Naive thymus-derived CD4-positive, alpha-beta T cell (primary cell): ENCODE measurements at regions not wholly inside any gene's neighbourhood (a gene's known extent, or its start where the extent isn't known, plus 50 kb on each side); places are given as distances from the start of the nearest gene placed in this dataset.

Experiments used
- ATAC-seq: fragments of 150-1000 bp; cut with Tn5 transposase; 2 replicates; pipeline ENCODE4 v1.10.0; 2021; ENCODE audit warnings: mild to moderate bottlenecking, moderate library complexity
- CTCF ChIA-PET: fragments of 350-600 bp; sonication (Branson Sonifier 250); formaldehyde crosslinking; loops from one replicate; lab custom pipeline; 2021; ENCODE audit warnings: antibody characterized with exemption; lab: Charles Lee
- POLR2A ChIA-PET: fragments of 350-600 bp; sonication (Branson Sonifier 250); formaldehyde crosslinking; loops from one replicate; lab custom pipeline; 2021; ENCODE audit warnings: antibody characterized with exemption, inconsistent platforms; lab: Charles Lee
- DNase-seq, 9 donors: peaks; one replicate each; pipeline versions ENCODE4 v3.0.0 to v3.0.0-alpha.2; 2020 to 2022; ENCODE audit warnings: mixed read lengths in 1 of 9
- H3K27ac ChIP-seq: one replicate; pipeline ENCODE4 v1.7.0; 2013; ENCODE audit warnings: mild to moderate bottlenecking, low read depth, low read length, moderate library complexity
- H3K27me3 ChIP-seq, 2 donors: one replicate each; pipeline ENCODE4 v1.7.0; 2013; ENCODE audit warnings: low read length in 2 of 2, mild to moderate bottlenecking in 2 of 2, moderate library complexity in 2 of 2; ENCODE audit not compliant: control insufficient read depth in 2 of 2, insufficient read depth in 2 of 2
- H3K36me3 ChIP-seq, 3 experiments: 1 replicate in 2 of 3; 2 replicates in 1 of 3; pipeline ENCODE4 v1.7.0; 2013; ENCODE audit warnings: low read length in 3 of 3, mild to moderate bottlenecking in 3 of 3, moderate library complexity in 1 of 3; ENCODE audit not compliant: insufficient read depth in 3 of 3, control insufficient read depth in 2 of 3
- H3K4me1 ChIP-seq, 2 donors: one replicate each; pipeline ENCODE4 v1.7.0; 2013; ENCODE audit warnings: low read length in 2 of 2, mild to moderate bottlenecking in 2 of 2, moderate library complexity in 1 of 2; ENCODE audit not compliant: control insufficient read depth in 2 of 2, insufficient read depth in 2 of 2
- H3K4me3 ChIP-seq: 2 replicates; pipeline ENCODE4 v1.7.0; 2013; ENCODE audit warnings: mild to moderate bottlenecking, low read length
- H3K9me3 ChIP-seq, 3 experiments: 1 replicate in 2 of 3; 2 replicates in 1 of 3; pipeline ENCODE4 v1.7.0; 2013; ENCODE audit warnings: low read length in 3 of 3; ENCODE audit not compliant: control insufficient read depth in 2 of 3
- H3K27ac Mint-ChIP-seq, 9 donors: one replicate each; pipeline ENCODE4 v1.8.0; 2020 to 2022; ENCODE audit warnings: mixed read lengths in 9 of 9, mild to moderate bottlenecking in 8 of 9, moderate library complexity in 5 of 9, inconsistent platforms in 2 of 9
- H3K27me3 Mint-ChIP-seq, 5 donors: one replicate each; pipeline ENCODE4 v1.8.0; 2021 to 2022; ENCODE audit warnings: mixed read lengths in 5 of 5, mild to moderate bottlenecking in 1 of 5
- H3K36me3 Mint-ChIP-seq, 5 donors: one replicate each; pipeline ENCODE4 v1.8.0; 2020 to 2022; ENCODE audit warnings: mixed read lengths in 5 of 5, mild to moderate bottlenecking in 3 of 5, inconsistent platforms in 1 of 5
- H3K4me1 Mint-ChIP-seq, 7 donors: one replicate each; pipeline ENCODE4 v1.8.0; 2020 to 2022; ENCODE audit warnings: mixed read lengths in 7 of 7, mild to moderate bottlenecking in 3 of 7, inconsistent platforms in 1 of 7
- H3K4me3 Mint-ChIP-seq, 10 donors: one replicate each; pipeline ENCODE4 v1.8.0; 2020 to 2022; ENCODE audit warnings: mild to moderate bottlenecking in 10 of 10, mixed read lengths in 10 of 10, moderate library complexity in 6 of 10, inconsistent platforms in 2 of 10
- H3K9me3 Mint-ChIP-seq, 11 donors: one replicate each; pipeline ENCODE4 v1.8.0; 2020 to 2022; ENCODE audit warnings: mixed read lengths in 11 of 11, mild to moderate bottlenecking in 4 of 11, inconsistent platforms in 1 of 11, moderate library complexity in 1 of 11
- intact Hi-C, 2 donors: fragments of 100-400 bp; cut with micrococcal nuclease; formaldehyde crosslinking; loops; one replicate each; pipeline ENCODE4 v1.15.1; 2023

DNA sequence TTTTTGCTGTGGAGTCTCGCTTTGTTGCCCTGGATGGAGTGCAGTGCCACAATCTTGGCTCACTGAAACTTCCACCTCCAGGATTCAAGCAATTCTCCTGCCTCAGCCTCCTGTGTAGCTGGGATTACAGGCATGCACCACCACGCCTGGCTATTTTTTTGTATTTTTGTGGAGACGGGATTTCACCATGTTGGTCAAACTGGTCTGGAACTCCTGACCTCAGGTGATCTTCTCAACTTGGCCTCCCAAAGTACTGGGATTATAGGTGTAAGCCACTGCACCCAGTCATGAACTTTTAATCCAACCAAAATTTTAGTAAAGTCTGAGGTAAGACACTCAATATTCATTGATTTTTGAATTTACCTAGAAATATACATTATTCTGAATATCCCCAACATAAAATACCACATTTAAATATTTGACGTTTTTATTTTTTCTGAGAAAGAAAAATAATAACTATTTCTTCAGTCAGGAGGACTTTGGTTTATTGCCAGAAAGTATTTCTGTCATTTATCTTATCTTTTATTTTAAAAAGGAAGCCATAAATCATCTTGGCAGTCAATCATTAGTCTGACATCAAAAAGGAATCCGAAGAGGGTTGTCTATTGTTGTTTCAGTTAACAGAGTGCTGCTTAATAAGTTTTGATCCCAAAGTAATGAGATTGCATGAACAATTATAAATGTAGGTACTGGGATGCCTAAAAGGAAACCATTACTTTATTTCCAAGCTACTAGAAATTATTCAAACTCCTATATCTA, 102.2 kb upstream of the GRIA4 start:
- H3K4me3 ChIP-seq, result no peak overlapping the region
- Mint-ChIP-seq H3K27ac (no peak overlapping the region), H3K4me1 (no peaks in the 10 kb centered on the region), H3K36me3 (no peaks in the 10 kb centered on the region), H3K9me3 (no peaks in the 10 kb centered on the region), H3K4me3 (no peak overlapping the region), H3K27me3 (peaks cover 0 to 13% (median 4%) of the 10 kb centered on the region in 5 donors)
- no peaks in the 10 kb centered on the region for H3K27me3 ChIP-seq
- ATAC-seq, result no peak
- H3K27ac ChIP-seq, result no peak overlapping the region
- H3K36me3 ChIP-seq, result no peaks in the 10 kb centered on the region
- no peak for DNase-seq
- H3K9me3 ChIP-seq, result no peaks in the 10 kb centered on the region
- ChIA-PET CTCF (no interaction called here), POLR2A (no interaction called here)
- no peaks in the 10 kb centered on the region for H3K4me1 ChIP-seq
- intact Hi-C loops, result no loop called here

- no peaks in the 10 kb centered on the region for H3K36me3 Mint-ChIP-seq
- no peaks in the 10 kb centered on the region for H3K4me1 ChIP-seq
- intact Hi-C loops, result no loop called here
- H3K9me3 Mint-ChIP-seq, result no peaks in the 10 kb centered on the region
- no peaks in the 10 kb centered on the region for H3K4me1 Mint-ChIP-seq
- H3K36me3 ChIP-seq, result no peaks in the 10 kb centered on the region
- ATAC-seq, result no peak
- CTCF ChIA-PET, result no interaction called here
- H3K9me3 ChIP-seq, result no peaks in the 10 kb centered on the region
- POLR2A ChIA-PET, result no interaction called here
- no peaks in the 10 kb centered on the region for H3K27me3 ChIP-seq
- no peak for DNase-seq
- H3K27ac ChIP-seq, result no peak overlapping the region
- H3K4me3 Mint-ChIP-seq, result no peak overlapping the region
- H3K4me3 ChIP-seq, result no peak overlapping the region
- H3K27me3 Mint-ChIP-seq, result no peaks in the 10 kb centered on the region
- no peak overlapping the region for H3K27ac Mint-ChIP-seq
These were observed 117.9 kb upstream of the GRIA4 start for GRCh38 chr11:105492010-105492409.

GRCh38 chr11:105491394-105491793, 118.5 kb upstream of the GRIA4 start:
- no peaks in the 10 kb centered on the region for H3K36me3 ChIP-seq
- Mint-ChIP-seq H3K36me3 (no peaks in the 10 kb centered on the region), H3K27ac (no peak overlapping the region), H3K4me3 (no peak overlapping the region), H3K9me3 (no peaks in the 10 kb centered on the region), H3K27me3 (peaks cover 0 to 3% (median 0%) of the 10 kb centered on the region in 5 donors), H3K4me1 (no peaks in the 10 kb centered on the region)
- ChIA-PET POLR2A (no interaction called here), CTCF (no interaction called here)
- DNase-seq, result no peak
- no peaks in the 10 kb centered on the region for H3K4me1 ChIP-seq
- H3K27me3 ChIP-seq, result no peaks in the 10 kb centered on the region
- no peak overlapping the region for H3K27ac ChIP-seq
- intact Hi-C loops, result no loop called here
- no peak overlapping the region for H3K4me3 ChIP-seq
- H3K9me3 ChIP-seq, result no peaks in the 10 kb centered on the region
- ATAC-seq, result no peak

DNA sequence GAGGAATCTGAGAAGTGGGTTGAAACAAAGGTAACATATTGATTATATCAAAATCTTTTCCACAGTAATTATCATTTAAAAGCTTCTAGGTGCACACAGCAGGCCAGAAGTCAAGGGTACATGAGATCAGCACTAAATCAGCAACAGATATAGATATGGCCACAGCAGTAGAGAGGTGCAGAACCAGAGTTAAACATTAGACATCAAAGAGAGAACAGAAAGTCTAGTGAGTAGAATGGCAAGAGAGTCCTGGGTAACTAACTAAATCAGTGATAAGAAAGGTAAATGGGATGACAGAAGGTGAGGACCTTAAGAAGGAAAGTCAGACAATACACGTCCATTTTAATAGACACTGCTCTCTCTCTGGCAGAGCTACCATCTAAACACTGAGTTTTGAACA, 119.5 kb upstream of the GRIA4 start:
- Mint-ChIP-seq H3K27ac (no peak overlapping the region), H3K36me3 (no peaks in the 10 kb centered on the region), H3K9me3 (no peaks in the 10 kb centered on the region), H3K4me1 (no peaks in the 10 kb centered on the region), H3K4me3 (no peak overlapping the region), H3K27me3 (peaks cover 0 to 3% (median 0%) of the 10 kb centered on the region in 5 donors)
- intact Hi-C loops, result no loop called here
- no peaks in the 10 kb centered on the region for H3K4me1 ChIP-seq
- H3K27me3 ChIP-seq, result no peaks in the 10 kb centered on the region
- DNase-seq (no peak), ATAC-seq (no peak)
- no peak overlapping the region for H3K4me3 ChIP-seq
- CTCF ChIA-PET, result no interaction called here
- POLR2A ChIA-PET, result no interaction called here
- no peak overlapping the region for H3K27ac ChIP-seq
- no peaks in the 10 kb centered on the region for H3K36me3 ChIP-seq
- H3K9me3 ChIP-seq, result no peaks in the 10 kb centered on the region

- ChIA-PET CTCF (no interaction called here), POLR2A (no interaction called here)
- Mint-ChIP-seq H3K36me3 (no peaks in the 10 kb centered on the region), H3K4me1 (no peaks in the 10 kb centered on the region), H3K9me3 (no peaks in the 10 kb centered on the region), H3K27ac (no peak overlapping the region), H3K27me3 (peaks cover 0 to 3% (median 0%) of the 10 kb centered on the region in 5 donors), H3K4me3 (no peak overlapping the region)
- Histone ChIP-seq H3K4me3 (no peak overlapping the region), H3K9me3 (no peaks in the 10 kb centered on the region), H3K36me3 (no peaks in the 10 kb centered on the region), H3K27ac (no peak overlapping the region), H3K27me3 (no peaks in the 10 kb centered on the region), H3K4me1 (no peaks in the 10 kb centered on the region)
- DNase-seq (no peak), ATAC-seq (no peak)
- intact Hi-C loops, result no loop called here
These were observed 120.4 kb upstream of the GRIA4 start for GRCh38 chr11:105489446-105489845.

- ChIA-PET POLR2A (no interaction called here), CTCF (no interaction called here)
- Mint-ChIP-seq H3K9me3 (no peaks in the 10 kb centered on the region), H3K4me3 (no peak overlapping the region), H3K27me3 (peaks cover 0 to 5% (median 0%) of the 10 kb centered on the region in 5 donors), H3K36me3 (no peaks in the 10 kb centered on the region), H3K4me1 (no peaks in the 10 kb centered on the region), H3K27ac (no peak overlapping the region)
- intact Hi-C loops, result no loop called here
- no peak overlapping the region for H3K27ac ChIP-seq
- no peak overlapping the region for H3K4me3 ChIP-seq
- ATAC-seq (no peak), DNase-seq (no peak)
- no peaks in the 10 kb centered on the region for H3K36me3 ChIP-seq
- H3K4me1 ChIP-seq, result no peaks in the 10 kb centered on the region
- H3K27me3 ChIP-seq, result no peaks in the 10 kb centered on the region
- H3K9me3 ChIP-seq, result no peaks in the 10 kb centered on the region
These were observed 122.9 kb upstream of the GRIA4 start for GRCh38 chr11:105486929-105487328.

GRCh38 chr11:105469931-105470330, 139.9 kb upstream of the GRIA4 start:
- no peak for ATAC-seq
- no peaks in the 10 kb centered on the region for H3K9me3 ChIP-seq
- intact Hi-C loops, result no loop called here
- no peak overlapping the region for H3K4me3 ChIP-seq
- Mint-ChIP-seq H3K27ac (no peak overlapping the region), H3K9me3 (peaks cover 0 to 1% (median 0%) of the 10 kb centered on the region in 11 donors), H3K36me3 (no peaks in the 10 kb centered on the region), H3K4me1 (no peaks in the 10 kb centered on the region), H3K27me3 (peaks cover 0 to 21% (median 0%) of the 10 kb centered on the region in 5 donors), H3K4me3 (no peak overlapping the region)
- no peaks in the 10 kb centered on the region for H3K36me3 ChIP-seq
- ChIA-PET POLR2A (no interaction called here), CTCF (interaction anchor here (0.6 kb wide), 1 partner anchor 161 kb away, joined by 3 read pairs; no protein-coding TSS in a partner anchor)
- no peak overlapping the region for H3K27ac ChIP-seq
- no peaks in the 10 kb centered on the region for H3K4me1 ChIP-seq
- no peak for DNase-seq
- H3K27me3 ChIP-seq, result no peaks in the 10 kb centered on the region
